HCT116 (cell line): ENCODE measurements at regions not wholly inside any gene's neighbourhood (a gene's known extent, or its start where the extent isn't known, plus 50 kb on each side); places are given as distances from the start of the nearest gene placed in this dataset.

ENCODE experiments used
- ATF3 ChIP-seq: IDR thresholded peaks from 2 replicates; pipeline ENCODE4 v1.6.1; 2012
- CBX3 ChIP-seq: IDR thresholded peaks from 2 replicates; pipeline ENCODE4 v1.6.1; 2012; ENCODE audit warnings: low read depth
- CEBPB ChIP-seq: IDR thresholded peaks from 2 replicates; pipeline ENCODE4 v1.6.1; 2012; ENCODE audit warnings: low read depth
- EZH2 ChIP-seq: fragments of 200-600 bp; sonication (generic); IDR thresholded peaks from 2 replicates; pipeline ENCODE4 v1.6.1; 2017; ENCODE audit warnings: antibody characterized with exemption, mixed run types
- EZH2phosphoT487 ChIP-seq: fragments of 200-600 bp; IDR thresholded peaks from 2 replicates; pipeline ENCODE4 v1.6.1; 2018; ENCODE audit warnings: antibody characterized with exemption, borderline replicate concordance
- POLR2A ChIP-seq: IDR thresholded peaks from 2 replicates; pipeline ENCODE4 v1.7.0; 2011; ENCODE audit warnings: borderline replicate concordance; ENCODE audit not compliant: insufficient read depth, insufficient read length; ENCODE audit errors: extremely low read depth
- POLR2AphosphoS5 ChIP-seq: IDR thresholded peaks from 2 replicates; pipeline ENCODE4 v1.6.1; 2011; ENCODE audit warnings: mild to moderate bottlenecking, low read depth, low read length, moderate library complexity
- RAD21 ChIP-seq: IDR thresholded peaks from 2 replicates; pipeline ENCODE4 v1.6.1; 2012; ENCODE audit warnings: low read depth, mild to moderate bottlenecking
- REST ChIP-seq: IDR thresholded peaks from 2 replicates; pipeline ENCODE4 v1.6.1; 2012; ENCODE audit warnings: low read depth
- SP1 ChIP-seq: IDR thresholded peaks from 2 replicates; pipeline ENCODE4 v1.6.1; 2012; ENCODE audit warnings: low read depth
- TCF7L2 ChIP-seq: IDR thresholded peaks from 2 replicates; pipeline ENCODE4 v1.7.0; 2011; ENCODE audit warnings: borderline replicate concordance, inconsistent platforms; ENCODE audit not compliant: insufficient read depth, insufficient read length; ENCODE audit errors: extremely low read depth
- YY1 ChIP-seq: IDR thresholded peaks from 2 replicates; pipeline ENCODE4 v1.6.1; 2011; ENCODE audit warnings: low read length, low read depth, moderate library complexity, mild to moderate bottlenecking; ENCODE audit not compliant: insufficient replicate concordance; ENCODE audit errors: extremely low read depth
- TF ChIP-seq, protein P1 (sequence below), 3 experiments: fragments of 200-600 bp in 1 of 3; sonication (generic) in 1 of 3; IDR thresholded peaks in 2 of 3; conservative IDR thresholded peaks in 1 of 3; 2 replicates each; pipeline ENCODE4 v1.5.1; 2012 to 2017; ENCODE audit warnings: low read depth in 2 of 3, low read length in 2 of 3, antibody characterized with exemption in 1 of 3, borderline replicate concordance in 1 of 3, control low read depth in 1 of 3, mild to moderate bottlenecking in 1 of 3, mixed read lengths in 1 of 3, mixed run types in 1 of 3, moderate library complexity in 1 of 3; ENCODE audit not compliant: insufficient read depth in 1 of 3

DNA sequence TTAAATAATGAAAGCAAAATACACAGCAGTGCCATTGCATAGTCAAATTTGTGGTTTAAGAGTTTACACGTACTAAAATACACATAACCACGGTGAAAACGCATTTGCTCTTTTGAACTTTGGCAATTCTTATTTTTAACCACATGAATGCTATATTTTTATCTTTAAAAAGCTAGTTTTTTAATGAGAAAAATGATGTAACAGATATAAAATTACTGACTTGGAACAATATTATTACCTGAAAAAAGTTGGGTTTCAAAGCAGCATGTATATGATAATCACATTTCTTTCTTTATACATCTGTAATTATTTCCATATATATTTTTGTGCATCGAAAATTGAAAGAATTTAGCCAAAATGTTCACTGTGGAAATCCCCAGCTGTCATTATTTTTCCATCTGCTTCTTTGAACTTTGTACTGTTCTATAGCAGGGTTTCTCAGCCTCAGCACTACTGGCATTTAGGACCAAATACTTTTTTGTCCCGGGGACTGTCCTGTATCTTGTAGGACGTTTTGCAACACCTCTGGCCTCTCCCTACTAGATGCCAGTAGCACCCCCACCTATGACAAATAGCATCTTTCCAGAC is 75.9 kb upstream of the CAB39 start:
- TF ChIP-seq SP1 (no peak), POLR2A (no peak), POLR2AphosphoS5 (no peak), EZH2 (no peak), CBX3 (no peak), CEBPB (no peak), ATF3 (no peak), RAD21 (no peak), TCF7L2 (no peak), EZH2phosphoT487 (no peak), YY1 (no peak), REST (no peak)
- TF ChIP-seq, protein P1, sequence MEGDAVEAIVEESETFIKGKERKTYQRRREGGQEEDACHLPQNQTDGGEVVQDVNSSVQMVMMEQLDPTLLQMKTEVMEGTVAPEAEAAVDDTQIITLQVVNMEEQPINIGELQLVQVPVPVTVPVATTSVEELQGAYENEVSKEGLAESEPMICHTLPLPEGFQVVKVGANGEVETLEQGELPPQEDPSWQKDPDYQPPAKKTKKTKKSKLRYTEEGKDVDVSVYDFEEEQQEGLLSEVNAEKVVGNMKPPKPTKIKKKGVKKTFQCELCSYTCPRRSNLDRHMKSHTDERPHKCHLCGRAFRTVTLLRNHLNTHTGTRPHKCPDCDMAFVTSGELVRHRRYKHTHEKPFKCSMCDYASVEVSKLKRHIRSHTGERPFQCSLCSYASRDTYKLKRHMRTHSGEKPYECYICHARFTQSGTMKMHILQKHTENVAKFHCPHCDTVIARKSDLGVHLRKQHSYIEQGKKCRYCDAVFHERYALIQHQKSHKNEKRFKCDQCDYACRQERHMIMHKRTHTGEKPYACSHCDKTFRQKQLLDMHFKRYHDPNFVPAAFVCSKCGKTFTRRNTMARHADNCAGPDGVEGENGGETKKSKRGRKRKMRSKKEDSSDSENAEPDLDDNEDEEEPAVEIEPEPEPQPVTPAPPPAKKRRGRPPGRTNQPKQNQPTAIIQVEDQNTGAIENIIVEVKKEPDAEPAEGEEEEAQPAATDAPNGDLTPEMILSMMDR (IDR thresholded peaks at IDR 0.05 in 2 of 3, conservative IDR thresholded peaks at IDR 0.05 in 1 of 3; ENCODE audit: borderline replicate concordance in 1 of 3, insufficient read depth in 1 of 3, low read depth in 2 of 3, low read length in 2 of 3), result no peak
